ENCODE measurements at regions not wholly inside any gene's neighbourhood (a gene's known extent, or its start where the extent isn't known, plus 50 kb on each side); places are given as distances from the start of the nearest gene placed in this dataset.

GRCh38 chr4:112752510-112752909 is 115.6 kb downstream of the LARP7 start:
- TF ChIP-seq, protein P1, sequence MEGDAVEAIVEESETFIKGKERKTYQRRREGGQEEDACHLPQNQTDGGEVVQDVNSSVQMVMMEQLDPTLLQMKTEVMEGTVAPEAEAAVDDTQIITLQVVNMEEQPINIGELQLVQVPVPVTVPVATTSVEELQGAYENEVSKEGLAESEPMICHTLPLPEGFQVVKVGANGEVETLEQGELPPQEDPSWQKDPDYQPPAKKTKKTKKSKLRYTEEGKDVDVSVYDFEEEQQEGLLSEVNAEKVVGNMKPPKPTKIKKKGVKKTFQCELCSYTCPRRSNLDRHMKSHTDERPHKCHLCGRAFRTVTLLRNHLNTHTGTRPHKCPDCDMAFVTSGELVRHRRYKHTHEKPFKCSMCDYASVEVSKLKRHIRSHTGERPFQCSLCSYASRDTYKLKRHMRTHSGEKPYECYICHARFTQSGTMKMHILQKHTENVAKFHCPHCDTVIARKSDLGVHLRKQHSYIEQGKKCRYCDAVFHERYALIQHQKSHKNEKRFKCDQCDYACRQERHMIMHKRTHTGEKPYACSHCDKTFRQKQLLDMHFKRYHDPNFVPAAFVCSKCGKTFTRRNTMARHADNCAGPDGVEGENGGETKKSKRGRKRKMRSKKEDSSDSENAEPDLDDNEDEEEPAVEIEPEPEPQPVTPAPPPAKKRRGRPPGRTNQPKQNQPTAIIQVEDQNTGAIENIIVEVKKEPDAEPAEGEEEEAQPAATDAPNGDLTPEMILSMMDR (optimal IDR thresholded peaks at IDR 0.05 in 1 of 3, IDR thresholded peaks at IDR 0.05 in 1 of 3, conservative IDR thresholded peaks at IDR 0.05 in 1 of 3; ENCODE audit: extremely low read depth in 1 of 3, insufficient read depth in 2 of 3, low read length in 3 of 3) = no peak
- TF ChIP-seq EZH2 (IDR thresholded peaks at IDR 0.05; ENCODE audit: low read length) = no peak

Data from keratinocyte (primary cell).